C4-2B (cell line): ENCODE measurements at regions not wholly inside any gene's neighbourhood (a gene's known extent, or its start where the extent isn't known, plus 50 kb on each side); places are given as distances from the start of the nearest gene placed in this dataset.

Experiments used
- ZFX ChIP-seq: fragments of 450-650 bp; IDR thresholded peaks from 2 replicates; pipeline ENCODE4 v1.6.1; 2017
- TF ChIP-seq, protein P1 (sequence below): fragments of 450-650 bp; conservative IDR thresholded peaks from 2 replicates; pipeline ENCODE4 v1.5.1; 2017; ENCODE audit warnings: mild to moderate bottlenecking

DNA sequence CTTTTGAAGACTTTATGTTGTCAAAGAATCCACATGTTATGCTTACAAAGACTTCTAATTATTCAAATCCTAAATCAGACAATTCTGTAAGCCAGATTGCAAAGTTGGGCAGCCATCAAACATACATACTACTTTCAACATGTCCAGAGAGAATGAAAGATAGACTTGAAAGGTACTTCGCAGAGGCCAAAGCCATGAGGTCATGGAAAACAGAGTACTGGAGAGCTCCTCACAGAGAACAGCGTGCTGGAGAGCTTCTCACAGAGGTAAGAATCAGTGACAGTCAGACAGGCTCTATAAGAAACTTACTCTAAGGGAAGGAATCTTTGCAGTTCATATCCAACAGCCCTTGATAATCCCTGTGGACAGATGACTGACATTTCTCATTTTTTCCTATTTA, 400.2 kb downstream of the GJA1 start:
- TF ChIP-seq, protein P1, sequence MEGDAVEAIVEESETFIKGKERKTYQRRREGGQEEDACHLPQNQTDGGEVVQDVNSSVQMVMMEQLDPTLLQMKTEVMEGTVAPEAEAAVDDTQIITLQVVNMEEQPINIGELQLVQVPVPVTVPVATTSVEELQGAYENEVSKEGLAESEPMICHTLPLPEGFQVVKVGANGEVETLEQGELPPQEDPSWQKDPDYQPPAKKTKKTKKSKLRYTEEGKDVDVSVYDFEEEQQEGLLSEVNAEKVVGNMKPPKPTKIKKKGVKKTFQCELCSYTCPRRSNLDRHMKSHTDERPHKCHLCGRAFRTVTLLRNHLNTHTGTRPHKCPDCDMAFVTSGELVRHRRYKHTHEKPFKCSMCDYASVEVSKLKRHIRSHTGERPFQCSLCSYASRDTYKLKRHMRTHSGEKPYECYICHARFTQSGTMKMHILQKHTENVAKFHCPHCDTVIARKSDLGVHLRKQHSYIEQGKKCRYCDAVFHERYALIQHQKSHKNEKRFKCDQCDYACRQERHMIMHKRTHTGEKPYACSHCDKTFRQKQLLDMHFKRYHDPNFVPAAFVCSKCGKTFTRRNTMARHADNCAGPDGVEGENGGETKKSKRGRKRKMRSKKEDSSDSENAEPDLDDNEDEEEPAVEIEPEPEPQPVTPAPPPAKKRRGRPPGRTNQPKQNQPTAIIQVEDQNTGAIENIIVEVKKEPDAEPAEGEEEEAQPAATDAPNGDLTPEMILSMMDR = no peak
- no peak for TF ChIP-seq ZFX
